ENCODE measurements at regions not wholly inside any gene's neighbourhood (a gene's known extent, or its start where the extent isn't known, plus 50 kb on each side); places are given as distances from the start of the nearest gene placed in this dataset.

GRCh38 chr4:57320217-57320616 lies 210.0 kb upstream of the IGFBP7 start:
- TF ChIP-seq CTCF (IDR thresholded peaks at IDR 0.05; ENCODE audit: insufficient read depth, missing control alignments), result no peak
- DNase-seq (ENCODE audit: insufficient read length, low spot score) (no peak), FAIRE-seq (no peak)

DNA sequence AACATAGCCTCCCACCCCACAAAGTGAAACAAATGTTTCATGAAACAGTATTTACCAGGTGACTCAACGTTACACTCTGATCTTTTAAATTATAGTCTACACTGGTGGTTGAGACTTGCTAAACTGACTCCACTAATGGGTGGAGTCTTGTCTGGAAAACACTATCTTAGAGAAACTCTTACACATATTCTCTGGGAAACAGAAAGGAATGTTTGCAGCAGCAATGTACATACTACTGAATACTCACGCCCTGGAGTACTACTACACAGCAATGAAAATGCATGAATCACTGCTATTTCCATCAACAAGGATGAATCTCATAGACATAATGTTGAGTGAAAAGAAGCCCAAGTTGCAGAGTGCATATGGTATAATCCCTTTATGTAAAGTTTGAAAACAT lies 208.5 kb upstream of the IGFBP7 start:
- no peak for TF ChIP-seq CTCF (IDR thresholded peaks at IDR 0.05; ENCODE audit: insufficient read depth, missing control alignments)
- no peak for DNase-seq (ENCODE audit: insufficient read length, low spot score)

GRCh38 chr4:57314636-57315035 lies 204.5 kb upstream of the IGFBP7 start:
- no peak for TF ChIP-seq CTCF (IDR thresholded peaks at IDR 0.05; ENCODE audit: insufficient read depth, missing control alignments)
- no peak for FAIRE-seq
- DNase-seq (ENCODE audit: insufficient read length, low spot score), result no peak

More for the DNA sequence above, 208.5 kb upstream of the IGFBP7 start:
- FAIRE-seq, result no peak

- TF ChIP-seq CTCF (IDR thresholded peaks at IDR 0.05; ENCODE audit: insufficient read depth, missing control alignments), result no peak
Observed at GRCh38 chr4:57312296-57312695, 202.1 kb upstream of the IGFBP7 start.

GRCh38 chr4:57309658-57310057 lies 199.5 kb upstream of the IGFBP7 start:
- TF ChIP-seq CTCF (IDR thresholded peaks at IDR 0.05; ENCODE audit: insufficient read depth, missing control alignments), result no peak
- no peak for DNase-seq (ENCODE audit: insufficient read length, low spot score)
- no peak for FAIRE-seq

More at GRCh38 chr4:57312296-57312695, 202.1 kb upstream of the IGFBP7 start:
- DNase-seq (ENCODE audit: insufficient read length, low spot score) (no peak), FAIRE-seq (no peak)

- no peak for TF ChIP-seq CTCF (IDR thresholded peaks at IDR 0.05; ENCODE audit: insufficient read depth, missing control alignments)
- FAIRE-seq (no peak), DNase-seq (ENCODE audit: insufficient read length, low spot score) (no peak)
Observed at GRCh38 chr4:57308301-57308700, 198.1 kb upstream of the IGFBP7 start.

GRCh38 chr4:57305836-57306235 lies 195.7 kb upstream of the IGFBP7 start:
- no peak for TF ChIP-seq CTCF (IDR thresholded peaks at IDR 0.05; ENCODE audit: insufficient read depth, missing control alignments)
- DNase-seq (ENCODE audit: insufficient read length, low spot score), result no peak
- no peak for FAIRE-seq

All from D721Med (cell line).